ENCODE measurements at regions not wholly inside any gene's neighbourhood (a gene's known extent, or its start where the extent isn't known, plus 50 kb on each side); places are given as distances from the start of the nearest gene placed in this dataset.
"Not testable (repeated sequence)": the region's sequence is repeated elsewhere in the genome, so short reads cannot be mapped to it uniquely, and the experiment has no call there.

DNA sequence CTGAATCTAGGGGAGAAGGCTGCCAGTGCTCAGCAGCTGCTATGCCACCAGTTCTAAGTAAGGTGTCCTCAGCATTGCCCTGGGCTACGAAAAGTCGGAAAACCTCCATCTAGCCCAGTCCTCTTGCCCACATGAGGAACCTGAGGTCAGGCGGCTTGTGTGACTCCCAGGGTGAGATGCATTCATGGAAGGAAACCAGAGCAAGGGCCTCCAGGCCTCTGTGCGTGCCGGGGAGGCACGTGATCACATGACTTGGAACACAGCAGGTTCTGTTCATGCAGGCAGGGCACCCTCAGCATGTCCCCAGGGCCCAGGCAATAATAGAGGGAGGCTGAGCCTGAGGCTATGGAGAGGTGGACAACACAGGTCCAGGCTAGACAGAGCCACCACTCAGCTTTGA lies 312.5 kb upstream of the DUSP10 start:
- no peak for DNase-seq

GRCh38 chr1:222053790-222054294 lies 312.0 kb upstream of the DUSP10 start:
- no peak for DNase-seq

DNA sequence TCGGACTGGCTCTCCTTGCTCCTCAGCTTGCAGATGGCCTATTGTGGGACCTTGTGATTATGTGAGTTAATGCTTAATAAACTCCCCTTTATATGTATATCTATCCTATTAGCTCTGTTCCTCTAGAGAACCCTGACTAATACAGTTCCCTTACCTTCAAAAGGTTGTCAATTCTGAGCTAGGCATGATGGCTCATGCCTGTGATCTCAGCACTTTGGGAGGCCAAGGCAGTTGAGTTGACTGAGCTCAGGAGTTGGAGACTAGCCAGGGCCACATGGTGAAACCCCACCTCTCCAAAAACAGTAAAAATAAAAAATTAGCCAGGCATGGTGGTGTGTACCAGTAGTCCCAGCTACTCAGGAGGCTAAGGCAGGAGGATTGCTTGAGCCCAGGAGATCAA lies 309.4 kb upstream of the DUSP10 start:
- DNase-seq, result not testable (repeated sequence)

- not testable (repeated sequence) for DNase-seq
These were observed 307.8 kb upstream of the DUSP10 start for GRCh38 chr1:222049661-222050060.

DNA sequence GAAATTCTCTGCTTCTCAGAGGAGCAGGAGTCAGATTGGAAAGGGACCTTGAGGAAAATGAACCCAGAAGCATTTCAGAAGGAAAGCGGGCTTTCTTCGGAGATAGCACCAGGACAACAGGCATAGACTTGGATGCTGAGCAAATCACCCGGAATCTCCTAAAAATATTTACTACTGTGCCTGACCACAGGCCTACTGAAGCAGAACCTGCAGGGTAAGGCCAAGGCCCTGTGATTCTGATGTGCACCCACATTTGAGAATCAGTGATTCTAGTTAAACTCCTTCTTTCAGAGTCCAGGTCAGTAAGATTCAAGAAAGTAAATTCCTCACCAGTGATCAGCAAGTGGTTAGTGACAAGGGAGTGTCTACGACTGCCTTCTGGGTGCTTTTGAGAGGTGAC lies 307.3 kb upstream of the DUSP10 start:
- DNase-seq, result no peak

DNA sequence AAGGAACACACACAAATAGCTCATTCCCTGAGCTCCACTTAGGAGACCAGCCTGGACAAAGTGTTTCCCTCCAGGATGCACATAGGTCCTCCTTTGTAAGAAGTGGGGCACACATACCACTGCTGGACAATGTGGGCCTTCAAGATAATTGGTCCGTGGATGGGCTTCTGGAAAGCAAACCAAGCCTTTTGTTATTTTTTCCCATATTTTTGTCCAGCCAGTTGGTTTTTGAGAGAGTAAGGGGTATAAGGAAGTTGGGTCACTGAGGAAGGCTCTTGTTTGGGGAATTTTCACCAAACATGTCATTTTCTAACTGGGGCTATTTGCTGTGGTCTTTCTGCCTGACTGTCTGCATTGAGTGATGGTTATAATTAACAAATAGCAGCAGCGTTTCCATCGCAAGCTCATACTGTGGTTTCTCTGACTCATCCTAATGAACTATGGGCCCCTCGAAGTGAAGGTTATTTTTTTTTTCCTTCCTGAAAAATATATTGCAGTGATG lies 306.3 kb upstream of the DUSP10 start:
- no peak for DNase-seq

GRCh38 chr1:222047366-222047765 lies 305.5 kb upstream of the DUSP10 start:
- no peak for DNase-seq

- DNase-seq, result no peak
These were observed 304.9 kb upstream of the DUSP10 start for GRCh38 chr1:222046684-222047263.

GRCh38 chr1:222045786-222046185 lies 303.9 kb upstream of the DUSP10 start:
- no peak for DNase-seq

DNA sequence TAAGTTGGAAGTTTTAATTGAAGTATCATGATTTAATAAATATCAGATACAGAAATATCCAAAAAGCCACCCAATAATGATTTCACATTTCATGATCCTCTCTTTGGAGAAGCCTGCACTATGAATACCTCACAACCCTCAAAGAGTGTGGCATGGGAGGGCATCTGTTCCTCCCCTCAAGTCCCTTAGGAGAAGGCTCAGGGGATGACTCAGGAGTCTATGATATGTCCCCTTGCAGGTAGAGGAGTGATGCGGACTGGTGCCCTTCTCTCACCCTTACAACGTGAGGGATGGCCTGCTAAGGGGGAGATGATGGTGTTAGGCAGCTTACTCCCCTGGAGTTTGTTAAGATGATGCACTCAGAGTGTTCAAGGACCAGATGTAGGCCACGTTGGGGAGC lies 303.3 kb upstream of the DUSP10 start:
- no peak for DNase-seq

DNA sequence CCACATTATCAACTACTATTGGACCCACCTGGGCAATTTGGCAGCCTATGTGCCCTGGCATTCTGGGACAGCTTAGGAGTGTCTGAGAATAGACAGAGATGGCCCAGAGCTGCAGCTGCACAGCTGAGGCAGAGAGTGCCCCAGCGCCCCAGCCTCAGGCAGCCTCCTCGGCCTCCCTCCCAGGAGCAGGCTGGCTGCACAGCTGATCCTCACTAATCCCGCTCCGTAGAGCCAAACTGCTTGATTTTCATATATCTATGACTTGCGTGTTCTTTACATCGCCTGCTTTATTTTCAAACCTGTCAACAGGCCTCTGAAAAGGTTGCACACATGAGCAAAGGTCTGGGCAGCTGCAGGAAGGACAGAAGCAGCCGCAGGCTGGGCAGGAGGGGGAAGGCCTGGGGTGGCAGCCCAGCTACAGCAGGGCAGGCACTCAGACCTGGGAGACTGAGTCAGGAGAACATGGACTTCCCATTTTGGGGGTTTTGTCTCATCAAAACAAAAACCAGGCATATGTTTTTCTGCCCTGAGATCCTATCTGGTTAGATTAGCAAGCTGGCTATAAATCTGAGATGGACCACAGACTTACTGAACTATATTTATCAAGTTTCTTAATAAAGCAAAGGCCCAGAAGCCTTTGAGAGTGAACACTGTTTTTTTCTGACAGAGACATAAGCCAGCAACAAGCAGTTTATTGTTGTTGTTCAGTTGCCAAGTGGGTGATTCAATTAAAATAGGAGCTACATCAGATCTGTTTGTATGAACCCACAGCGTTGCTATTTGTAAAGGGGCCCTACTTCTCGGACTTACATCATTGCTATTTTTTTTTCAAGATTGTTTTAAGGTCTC lies 301.8 kb upstream of the DUSP10 start:
- DNase-seq, result no peak

GRCh38 chr1:222042120-222042519 lies 300.2 kb upstream of the DUSP10 start:
- no peak for DNase-seq

- no peak for DNase-seq
These were observed 299.1 kb upstream of the DUSP10 start for GRCh38 chr1:222040955-222041354.

GRCh38 chr1:222040121-222040805 lies 298.4 kb upstream of the DUSP10 start:
- DNase-seq, result no peak

- DNase-seq, result no peak
These were observed 297.1 kb upstream of the DUSP10 start for GRCh38 chr1:222038971-222039370.

GRCh38 chr1:222037720-222038119 lies 295.8 kb upstream of the DUSP10 start:
- DNase-seq, result no peak

GRCh38 chr1:222034790-222035189 lies 292.9 kb upstream of the DUSP10 start:
- DNase-seq, result no peak

DNA sequence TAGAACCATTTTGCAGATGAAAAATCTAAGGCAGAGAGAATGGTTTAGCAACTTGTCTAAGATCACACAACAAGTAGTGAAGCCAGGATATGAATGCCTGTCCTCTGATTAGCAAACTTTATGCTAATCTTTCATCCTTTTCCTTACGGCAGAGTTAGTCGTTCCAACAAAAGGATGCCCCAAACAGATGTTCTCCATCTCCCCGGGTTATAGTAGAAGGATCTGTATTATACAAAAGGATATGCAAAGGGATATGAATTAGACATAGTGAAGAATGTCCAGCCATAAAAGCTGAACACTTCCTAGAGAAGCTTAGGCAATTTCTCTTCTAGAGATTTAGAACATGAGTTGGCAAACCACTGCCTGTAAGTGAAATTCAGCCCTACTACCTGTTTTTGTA lies 291.6 kb upstream of the DUSP10 start:
- DNase-seq, result no peak

- DNase-seq, result no peak
These were observed 289.4 kb upstream of the DUSP10 start for GRCh38 chr1:222031318-222031717.

GRCh38 chr1:222028676-222029075 lies 286.8 kb upstream of the DUSP10 start:
- no peak for DNase-seq

GRCh38 chr1:222028116-222028515 lies 286.2 kb upstream of the DUSP10 start:
- no peak for DNase-seq

DNA sequence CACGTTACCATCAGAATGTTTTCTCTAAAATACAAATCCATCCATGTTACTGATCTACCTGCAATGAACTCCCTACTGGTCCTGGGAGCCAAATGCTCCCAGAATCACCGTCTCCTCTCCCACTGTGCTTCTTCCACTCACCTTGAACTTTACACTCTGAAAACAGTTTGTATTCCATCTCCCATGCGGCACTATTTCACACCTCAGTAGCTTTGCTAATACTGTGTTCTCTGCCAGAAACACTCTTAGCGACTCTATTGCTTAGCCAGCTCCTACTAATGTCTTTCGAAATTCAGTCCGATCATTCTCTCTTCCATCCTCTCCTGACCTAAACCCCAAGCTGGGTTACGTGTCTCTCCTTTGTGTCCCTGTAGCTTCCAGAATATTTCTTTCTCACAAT lies 284.4 kb upstream of the DUSP10 start:
- no peak for DNase-seq

DNA sequence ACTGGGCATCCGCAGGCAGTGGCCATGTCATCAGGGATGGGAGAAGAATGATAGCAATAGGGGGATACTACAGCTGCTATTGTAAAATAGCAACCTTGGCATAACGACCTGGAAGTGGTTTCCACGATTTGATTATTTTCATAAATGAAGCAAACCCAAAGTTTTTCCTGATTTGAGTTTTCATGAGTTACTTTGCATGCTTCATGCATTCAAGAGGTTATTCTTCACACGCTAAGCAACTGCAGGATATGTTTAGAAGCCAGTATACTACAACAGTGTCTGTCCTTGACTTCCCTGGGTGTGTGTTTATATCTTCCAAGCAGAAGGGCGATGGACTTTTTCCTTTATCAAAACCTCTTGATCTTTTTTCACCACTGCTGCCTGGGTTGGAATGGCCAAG lies 281.1 kb upstream of the DUSP10 start:
- DNase-seq, result no peak

GRCh38 chr1:222021129-222021528 lies 279.2 kb upstream of the DUSP10 start:
- DNase-seq, result no peak

Measured in activated CD4-positive, alpha-beta T cell treated with anti-CD3 and anti-CD28 coated beads, Interleukin-2, amount 50 U/mL, for 1 hour (primary cell).